ENCODE measurements at regions not wholly inside any gene's neighbourhood (a gene's known extent, or its start where the extent isn't known, plus 50 kb on each side); places are given as distances from the start of the nearest gene placed in this dataset.
A peak's percentile ranks its signal among the peaks of the same experiment; 100 is the strongest.

- H3K4me3 ChIP-seq (ENCODE audit: low read depth, low read length, poor library complexity, severe bottlenecking): no peak overlapping the region
- no peaks in the 10 kb centered on the region for H3K4me1 ChIP-seq (ENCODE audit: insufficient read depth, low read length, poor library complexity, severe bottlenecking)
- no peak overlapping the region for H3K27ac ChIP-seq (ENCODE audit: low read depth, low read length, poor library complexity, severe bottlenecking)
- peak; percentile 58 for DNase-seq (ENCODE audit: low spot score)
- ChIA-PET POLR2A (ENCODE audit: low non-redundant PET) (no interaction called here), CTCF (no interaction called here)
- H3K9me3 ChIP-seq (ENCODE audit: low read depth, low read length, poor library complexity, severe bottlenecking): no peaks in the 10 kb centered on the region
- no peaks in the 10 kb centered on the region for H3K36me3 ChIP-seq (ENCODE audit: insufficient read depth, low read length, poor library complexity, severe bottlenecking)
- BruUV-seq (replicated peaks): no TSS peak
- H3K27me3 ChIP-seq (replicated peaks; ENCODE audit: insufficient read depth, low read depth, low read length, poor library complexity): no peaks in the 10 kb centered on the region
- no peak for TF ChIP-seq EZH2 (IDR thresholded peaks at IDR 0.05; ENCODE audit: borderline replicate concordance, low read depth, low read length, poor library complexity, severe bottlenecking)
- TF ChIP-seq CTCF (conservative IDR thresholded peaks at IDR 0.05; ENCODE audit: low read depth, low read length): peak; percentile 85
- intact Hi-C loops (cut with micrococcal nuclease; ENCODE audit: unreplicated experiment): loop anchor here (2.0 to 5.0 kb wide), 3 partner anchors 79 to 249 kb away; partner anchors contain the start of gene FAT1
Measured at GRCh38 chr4:186472948-186473347, 82.4 kb downstream of the MTNR1A start.

DNA sequence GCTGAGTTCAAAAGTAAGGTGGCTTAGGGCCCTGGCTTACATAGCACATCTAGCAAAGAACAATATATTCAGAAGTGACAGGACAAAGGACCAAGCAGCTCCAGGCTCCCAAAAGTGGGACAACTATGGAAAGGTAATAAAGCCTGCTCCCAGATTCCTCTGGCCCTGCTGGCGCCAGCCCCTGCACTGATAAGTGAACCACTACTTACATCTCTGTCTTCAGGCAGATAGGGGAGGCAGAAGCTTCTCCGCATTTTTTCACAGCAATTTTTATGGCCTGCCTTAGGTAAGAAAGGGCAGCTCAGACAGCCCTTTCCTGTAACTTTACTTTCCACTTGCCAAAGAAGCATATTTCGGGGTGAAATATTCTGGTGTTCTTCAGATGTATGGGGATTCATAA lies 83.9 kb downstream of the MTNR1A start:
- H3K27me3 ChIP-seq (replicated peaks; ENCODE audit: insufficient read depth, low read depth, low read length, poor library complexity): no peaks in the 10 kb centered on the region
- H3K4me3 ChIP-seq (ENCODE audit: low read depth, low read length, poor library complexity, severe bottlenecking): no peak overlapping the region
- H3K27ac ChIP-seq (ENCODE audit: low read depth, low read length, poor library complexity, severe bottlenecking): no peak overlapping the region
- H3K4me1 ChIP-seq (ENCODE audit: insufficient read depth, low read length, poor library complexity, severe bottlenecking): no peaks in the 10 kb centered on the region
- no peaks in the 10 kb centered on the region for H3K36me3 ChIP-seq (ENCODE audit: insufficient read depth, low read length, poor library complexity, severe bottlenecking)
- ChIA-PET POLR2A (ENCODE audit: low non-redundant PET) (no interaction called here), CTCF (no interaction called here)
- intact Hi-C loops (cut with micrococcal nuclease; ENCODE audit: unreplicated experiment): loop anchor here (5.0 kb wide), 2 partner anchors 81 to 251 kb away; partner anchors contain the start of gene FAT1
- no peaks in the 10 kb centered on the region for H3K9me3 ChIP-seq (ENCODE audit: low read depth, low read length, poor library complexity, severe bottlenecking)
- BruUV-seq (replicated peaks): no TSS peak
- DNase-seq (ENCODE audit: low spot score): no peak
- TF ChIP-seq EZH2 (IDR thresholded peaks at IDR 0.05; ENCODE audit: borderline replicate concordance, low read depth, low read length, poor library complexity, severe bottlenecking) (no peak), CTCF (conservative IDR thresholded peaks at IDR 0.05; ENCODE audit: low read depth, low read length) (no peak)

DNA sequence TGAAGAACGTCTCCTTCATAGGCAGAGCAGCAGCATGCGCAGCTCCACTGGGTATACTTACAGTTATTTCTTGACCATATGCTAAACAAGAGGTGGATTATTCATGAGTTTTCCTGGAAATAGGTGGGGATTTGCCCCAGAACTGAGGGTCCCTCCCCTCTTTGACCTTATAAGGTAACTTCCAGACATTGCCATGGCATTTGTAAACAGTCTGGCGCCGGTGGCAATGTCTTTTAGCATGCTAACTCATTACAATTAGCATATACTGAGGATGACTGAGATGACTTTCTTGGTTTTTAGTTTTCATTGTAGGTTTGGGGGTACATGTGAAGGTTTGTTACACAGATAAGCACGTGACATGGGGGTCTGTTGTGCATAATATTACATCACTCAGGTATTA lies 97.3 kb downstream of the MTNR1A start:
- Histone ChIP-seq H3K27ac (ENCODE audit: low read depth, low read length, poor library complexity, severe bottlenecking) (no peak overlapping the region), H3K4me3 (ENCODE audit: low read depth, low read length, poor library complexity, severe bottlenecking) (no peak overlapping the region), H3K36me3 (ENCODE audit: insufficient read depth, low read length, poor library complexity, severe bottlenecking) (no peaks in the 10 kb centered on the region), H3K9me3 (ENCODE audit: low read depth, low read length, poor library complexity, severe bottlenecking) (peaks cover 7% of the 10 kb centered on the region), H3K4me1 (ENCODE audit: insufficient read depth, low read length, poor library complexity, severe bottlenecking) (peaks cover 21% of the 10 kb centered on the region), H3K27me3 (replicated peaks; ENCODE audit: insufficient read depth, low read depth, low read length, poor library complexity) (no peaks in the 10 kb centered on the region)
- no peak for DNase-seq (ENCODE audit: low spot score)
- intact Hi-C loops (cut with micrococcal nuclease; ENCODE audit: unreplicated experiment): no loop called here
- BruUV-seq (replicated peaks): no TSS peak
- CTCF ChIA-PET: no interaction called here
- POLR2A ChIA-PET (ENCODE audit: low non-redundant PET): no interaction called here
- no peak for TF ChIP-seq CTCF (conservative IDR thresholded peaks at IDR 0.05; ENCODE audit: low read depth, low read length)
- no peak for TF ChIP-seq EZH2 (IDR thresholded peaks at IDR 0.05; ENCODE audit: borderline replicate concordance, low read depth, low read length, poor library complexity, severe bottlenecking)

All from A673 (cell line).